ENCODE measurements at regions not wholly inside any gene's neighbourhood (a gene's known extent, or its start where the extent isn't known, plus 50 kb on each side); places are given as distances from the start of the nearest gene placed in this dataset.

DNA sequence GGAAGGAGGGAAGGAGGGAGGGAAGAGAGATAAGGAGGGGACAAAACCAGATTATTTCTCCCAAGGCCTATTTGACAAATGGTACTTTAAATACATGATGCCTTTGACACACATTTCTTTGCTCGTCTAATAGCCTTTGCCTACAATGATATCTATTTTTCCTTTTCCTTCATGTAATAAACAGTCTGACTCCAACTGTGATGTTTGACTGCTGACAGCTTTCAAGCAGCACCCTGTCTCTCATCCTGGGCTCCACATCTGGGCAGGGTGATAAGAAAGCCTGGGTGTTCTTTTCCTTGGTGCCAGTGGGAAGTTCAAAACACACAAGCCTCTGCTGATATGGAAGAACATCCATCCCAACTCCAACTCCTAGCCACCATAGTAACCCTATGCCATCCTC is 1277.7 kb upstream of the NXPH2 start:
- H3K27me3 ChIP-seq, result no peaks in the 10 kb centered on the region
- H3K4me1 ChIP-seq, result no peaks in the 10 kb centered on the region
- no peaks in the 10 kb centered on the region for H3K9me3 ChIP-seq
- H3K36me3 ChIP-seq, result no peaks in the 10 kb centered on the region
- 22% methylated on average over 1 of the region's 1 CpG for WGBS, 2 donors
- H3K4me3 ChIP-seq, result no peak overlapping the region
- ATAC-seq (no peak), FAIRE-seq (no peak), DNase-seq (no peak)
- intact Hi-C loops (cut with DNase I), result no loop called here
- TF ChIP-seq, protein P1, sequence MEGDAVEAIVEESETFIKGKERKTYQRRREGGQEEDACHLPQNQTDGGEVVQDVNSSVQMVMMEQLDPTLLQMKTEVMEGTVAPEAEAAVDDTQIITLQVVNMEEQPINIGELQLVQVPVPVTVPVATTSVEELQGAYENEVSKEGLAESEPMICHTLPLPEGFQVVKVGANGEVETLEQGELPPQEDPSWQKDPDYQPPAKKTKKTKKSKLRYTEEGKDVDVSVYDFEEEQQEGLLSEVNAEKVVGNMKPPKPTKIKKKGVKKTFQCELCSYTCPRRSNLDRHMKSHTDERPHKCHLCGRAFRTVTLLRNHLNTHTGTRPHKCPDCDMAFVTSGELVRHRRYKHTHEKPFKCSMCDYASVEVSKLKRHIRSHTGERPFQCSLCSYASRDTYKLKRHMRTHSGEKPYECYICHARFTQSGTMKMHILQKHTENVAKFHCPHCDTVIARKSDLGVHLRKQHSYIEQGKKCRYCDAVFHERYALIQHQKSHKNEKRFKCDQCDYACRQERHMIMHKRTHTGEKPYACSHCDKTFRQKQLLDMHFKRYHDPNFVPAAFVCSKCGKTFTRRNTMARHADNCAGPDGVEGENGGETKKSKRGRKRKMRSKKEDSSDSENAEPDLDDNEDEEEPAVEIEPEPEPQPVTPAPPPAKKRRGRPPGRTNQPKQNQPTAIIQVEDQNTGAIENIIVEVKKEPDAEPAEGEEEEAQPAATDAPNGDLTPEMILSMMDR (IDR thresholded peaks at IDR 0.05), result no peak
- H3K27ac ChIP-seq, result no peak overlapping the region

DNA sequence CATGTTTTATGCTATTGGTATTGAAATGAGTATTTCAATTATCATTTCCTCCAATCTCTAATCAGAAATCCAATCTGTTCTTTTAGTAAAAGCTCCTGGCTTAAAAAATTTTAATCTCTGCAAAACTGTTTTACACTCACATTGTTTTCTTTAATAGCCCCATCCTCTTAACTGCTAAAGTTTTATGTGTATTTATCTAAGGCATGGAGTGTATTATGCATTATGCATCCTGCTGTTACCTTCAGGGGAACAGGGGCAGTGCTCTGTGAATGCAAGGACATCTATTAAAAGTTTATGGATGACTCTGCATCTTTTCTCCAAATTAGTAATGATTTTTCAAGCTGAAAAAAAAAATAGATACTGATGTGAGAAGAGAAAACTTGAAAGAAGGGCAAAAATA is 1261.6 kb upstream of the NXPH2 start:
- no peak for DNase-seq
- H3K9me3 ChIP-seq, result no peaks in the 10 kb centered on the region
- H3K27me3 ChIP-seq, result no peaks in the 10 kb centered on the region
- intact Hi-C loops (cut with DNase I), result no loop called here
- no peak overlapping the region for H3K27ac ChIP-seq
- H3K4me1 ChIP-seq, result no peaks in the 10 kb centered on the region
- H3K4me3 ChIP-seq, result no peak overlapping the region
- no peak for ATAC-seq
- no peaks in the 10 kb centered on the region for H3K36me3 ChIP-seq
- no peak for FAIRE-seq
- TF ChIP-seq, protein P1 (IDR thresholded peaks at IDR 0.05), result no peak

DNA sequence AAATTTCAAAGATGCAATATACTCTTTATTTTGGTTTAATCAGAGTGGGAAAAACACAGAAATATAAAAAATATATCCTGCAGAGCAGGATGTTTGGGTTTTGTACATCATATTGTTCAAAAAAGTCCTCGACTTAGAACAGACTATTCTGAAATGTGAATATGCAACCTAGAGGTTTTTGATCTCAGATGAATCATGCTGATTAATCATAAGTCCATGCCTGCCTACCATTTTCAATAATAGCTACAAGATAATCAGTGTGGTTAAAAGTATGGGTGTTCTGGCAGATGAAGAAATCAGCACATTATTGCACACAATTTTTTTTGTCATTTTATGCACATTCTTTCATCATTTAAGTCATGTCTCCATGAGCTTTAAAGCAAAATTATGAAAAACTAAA is 1261.0 kb upstream of the NXPH2 start:
- intact Hi-C loops (cut with DNase I), result no loop called here
- H3K4me1 ChIP-seq, result no peaks in the 10 kb centered on the region
- H3K36me3 ChIP-seq, result no peaks in the 10 kb centered on the region
- ATAC-seq, result no peak
- 53 to 54% methylated on average over 1 of the region's 1 CpG for WGBS, 2 donors
- TF ChIP-seq, protein P1 (IDR thresholded peaks at IDR 0.05), result no peak
- FAIRE-seq, result no peak
- no peak for DNase-seq
- H3K9me3 ChIP-seq, result no peaks in the 10 kb centered on the region
- H3K4me3 ChIP-seq, result no peak overlapping the region
- H3K27ac ChIP-seq, result no peak overlapping the region
- no peaks in the 10 kb centered on the region for H3K27me3 ChIP-seq

DNA sequence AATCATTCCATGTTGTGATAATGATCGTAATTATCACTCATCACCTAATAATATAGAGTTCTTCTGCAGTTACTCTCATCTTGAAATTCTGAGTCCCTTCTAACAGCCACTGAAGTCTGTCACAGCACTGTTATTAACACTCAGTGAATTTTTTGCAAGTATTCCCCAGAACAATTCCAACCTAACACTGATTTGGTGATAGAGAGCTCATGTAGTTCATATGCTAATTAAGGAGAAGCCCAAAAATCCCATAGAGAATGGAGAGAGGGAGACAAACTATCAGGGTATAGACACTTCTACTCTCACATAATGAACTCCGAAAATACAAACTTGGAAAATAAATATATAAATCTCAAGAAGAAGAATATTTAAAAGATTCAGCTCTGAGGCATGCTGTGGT is 1253.4 kb upstream of the NXPH2 start:
- no peak for ATAC-seq
- WGBS, 2 donors, result 56 to 71% methylated on average over 2 of the region's 2 CpGs
- H3K4me1 ChIP-seq, result no peaks in the 10 kb centered on the region
- no peaks in the 10 kb centered on the region for H3K36me3 ChIP-seq
- DNase-seq, result no peak
- no peaks in the 10 kb centered on the region for H3K27me3 ChIP-seq
- no peak for FAIRE-seq
- H3K27ac ChIP-seq, result no peak overlapping the region
- intact Hi-C loops (cut with DNase I), result no loop called here
- TF ChIP-seq, protein P1 (IDR thresholded peaks at IDR 0.05), result no peak
- H3K9me3 ChIP-seq, result no peaks in the 10 kb centered on the region
- H3K4me3 ChIP-seq, result no peak overlapping the region

DNA sequence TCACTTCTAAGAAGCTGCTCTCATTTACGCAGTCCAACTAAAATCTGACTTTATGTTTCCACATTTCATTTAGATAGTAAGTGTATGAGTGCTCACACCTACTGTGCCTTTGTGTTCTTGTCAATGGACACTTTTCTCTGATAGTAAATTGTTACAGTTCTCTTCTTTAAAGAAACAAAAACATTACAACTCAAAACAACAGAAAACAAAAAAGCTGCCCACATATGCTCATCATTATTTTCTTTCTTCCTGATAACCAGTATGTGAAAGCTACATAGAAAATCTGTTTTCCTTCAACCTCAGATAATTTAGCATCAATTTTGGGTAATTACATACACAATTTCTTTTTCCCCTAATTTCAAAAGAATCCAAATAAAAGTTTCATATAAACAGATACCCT is 1247.8 kb upstream of the NXPH2 start:
- no peak for FAIRE-seq
- no peak overlapping the region for H3K4me3 ChIP-seq
- ATAC-seq, result no peak
- intact Hi-C loops (cut with DNase I), result no loop called here
- H3K27ac ChIP-seq, result no peak overlapping the region
- no peaks in the 10 kb centered on the region for H3K36me3 ChIP-seq
- TF ChIP-seq, protein P1 (IDR thresholded peaks at IDR 0.05), result no peak
- no peaks in the 10 kb centered on the region for H3K4me1 ChIP-seq
- 89 to 90% methylated on average over 1 of the region's 1 CpG for WGBS, 2 donors
- DNase-seq, result no peak
- H3K27me3 ChIP-seq, result no peaks in the 10 kb centered on the region
- H3K9me3 ChIP-seq, result no peaks in the 10 kb centered on the region

Measured in pancreas (tissue), 10 donors.